Skeletal muscle cell (primary cell): ENCODE measurements at regions not wholly inside any gene's neighbourhood (a gene's known extent, or its start where the extent isn't known, plus 50 kb on each side); places are given as distances from the start of the nearest gene placed in this dataset.
A peak's percentile ranks its signal among the peaks of the same experiment; 100 is the strongest.

Source experiments
- DNase-seq: peaks from one replicate; pipeline ENCODE4 v3.0.0-alpha.2; 2010; ENCODE audit warnings: low read depth
- H3K4me3 ChIP-seq: 2 replicates; pipeline ENCODE4 v1.5.1; 2011; ENCODE audit warnings: low read depth, mild to moderate bottlenecking, control low read depth, low read length, moderate library complexity

GRCh38 chr1:36723813-36724212 is 241.1 kb upstream of the CSF3R start:
- H3K4me3 ChIP-seq = no peak overlapping the region
- DNase-seq = no peak

DNA sequence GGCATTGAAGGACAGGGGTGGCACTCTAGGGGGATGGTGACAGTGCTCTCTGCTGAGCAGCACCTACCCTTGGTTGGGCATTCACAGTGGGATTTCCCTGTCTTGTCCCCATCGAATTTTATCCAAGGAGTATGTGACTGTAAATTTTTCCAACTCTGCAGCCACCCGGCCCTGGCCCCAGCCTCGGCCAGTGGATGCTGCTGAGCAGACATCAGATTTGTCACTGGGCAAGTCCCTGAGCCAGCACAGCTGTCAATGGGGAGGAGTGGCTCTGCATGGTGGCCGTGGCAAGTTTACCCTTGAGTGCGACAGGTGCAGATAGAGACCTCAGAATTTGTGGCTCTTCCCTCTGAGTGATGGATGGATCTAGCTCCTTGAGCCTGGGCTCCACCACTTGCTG is 240.2 kb upstream of the CSF3R start:
- no peak for DNase-seq
- no peak overlapping the region for H3K4me3 ChIP-seq

GRCh38 chr1:36721261-36721660 is 238.5 kb upstream of the CSF3R start:
- H3K4me3 ChIP-seq = no peak overlapping the region
- DNase-seq = no peak

GRCh38 chr1:36717431-36717830 is 234.7 kb upstream of the CSF3R start:
- DNase-seq = no peak

GRCh38 chr1:36715797-36716196 is 233.1 kb upstream of the CSF3R start:
- DNase-seq = no peak
- H3K4me3 ChIP-seq = no peak overlapping the region

More at GRCh38 chr1:36717431-36717830, 234.7 kb upstream of the CSF3R start:
- H3K4me3 ChIP-seq = no peak overlapping the region

DNA sequence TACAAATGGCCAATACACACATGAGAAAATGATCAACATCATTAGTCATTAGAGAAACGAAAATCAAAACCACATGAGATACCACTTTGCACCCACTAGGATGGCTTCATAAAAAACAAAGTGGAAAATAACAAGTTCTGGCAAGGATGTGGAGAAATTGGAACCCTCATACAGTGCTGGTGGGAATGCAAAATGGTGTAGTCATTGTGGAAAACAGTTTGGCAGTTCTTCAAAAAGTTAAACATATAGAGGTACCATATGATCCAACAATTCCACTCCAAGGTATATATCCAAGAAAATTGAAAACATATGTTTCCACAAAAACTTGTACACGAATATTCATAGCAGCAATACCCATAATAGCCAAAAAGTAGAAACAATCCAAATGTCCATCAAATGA is 231.6 kb upstream of the CSF3R start:
- no peak overlapping the region for H3K4me3 ChIP-seq
- DNase-seq = no peak

DNA sequence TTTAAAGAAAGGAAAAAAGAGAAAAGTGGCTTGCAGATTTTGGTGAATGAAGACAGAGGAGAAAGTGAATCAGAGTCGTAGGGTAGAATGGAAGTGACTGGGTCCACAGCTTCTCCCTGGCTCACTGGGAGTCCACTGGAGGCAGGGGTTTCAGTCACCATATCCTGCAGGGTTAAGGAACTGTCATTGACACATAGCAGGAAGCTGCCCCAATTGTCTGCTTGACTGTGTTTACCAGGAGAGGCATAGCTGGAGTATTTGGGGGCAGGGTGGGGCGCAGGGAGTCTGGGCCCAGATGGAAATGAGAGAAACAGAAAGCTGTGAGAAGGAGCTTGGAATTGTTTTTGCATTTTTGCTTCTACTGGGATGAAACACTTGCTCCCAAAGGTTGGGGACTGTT is 228.8 kb upstream of the CSF3R start:
- H3K4me3 ChIP-seq = no peak overlapping the region
- DNase-seq = no peak

GRCh38 chr1:36710951-36711350 is 228.2 kb upstream of the CSF3R start:
- no peak overlapping the region for H3K4me3 ChIP-seq
- DNase-seq = no peak

DNA sequence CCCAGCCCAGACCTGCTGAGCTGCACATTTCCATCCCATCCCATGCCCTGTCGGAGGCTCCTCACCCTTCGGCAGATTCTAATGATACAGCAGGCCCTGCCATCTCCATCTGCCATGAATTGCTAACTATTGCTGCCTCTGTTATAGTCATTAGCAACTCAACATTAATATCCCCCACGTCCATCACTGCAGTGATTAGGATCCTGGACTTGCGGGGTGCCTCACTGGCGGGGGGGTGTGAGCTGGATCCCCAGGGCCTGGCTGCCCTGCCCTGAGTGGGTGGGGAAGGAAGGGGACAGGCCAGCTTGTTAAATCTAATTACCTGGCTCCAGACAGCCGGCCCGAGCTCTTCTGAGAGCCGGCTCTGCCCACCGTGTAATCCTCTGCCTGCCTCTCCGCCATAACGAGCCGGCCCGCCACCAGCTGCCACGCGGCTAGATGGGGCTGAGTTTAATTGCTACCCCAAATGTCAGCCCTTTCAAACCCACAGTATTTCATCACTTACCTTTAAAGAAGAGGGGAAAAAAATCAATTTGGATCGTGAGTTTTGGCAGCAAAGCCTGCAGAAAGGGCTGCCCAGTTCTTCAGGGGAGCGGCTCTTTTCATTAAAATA is 227.3 kb upstream of the CSF3R start:
- no peak overlapping the region for H3K4me3 ChIP-seq
- DNase-seq = no peak

DNA sequence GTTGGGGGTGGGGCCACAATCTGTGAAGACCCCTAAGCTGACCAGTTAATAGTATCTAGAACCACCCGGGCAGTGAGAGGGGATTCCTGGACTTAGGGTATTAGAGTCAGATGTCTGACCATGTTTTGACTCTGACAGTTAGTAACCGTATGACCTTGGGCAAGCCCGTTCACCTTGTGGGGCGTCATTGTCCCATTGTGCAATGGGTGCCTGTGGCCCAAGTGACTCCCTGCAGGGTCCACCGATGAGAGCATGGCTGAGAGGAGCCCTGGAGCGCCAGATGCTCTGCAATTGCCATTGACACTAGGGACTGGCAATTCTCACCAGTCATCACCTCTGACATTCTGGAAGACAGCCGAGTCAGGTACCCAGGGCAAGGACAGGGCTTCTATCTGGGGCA is 225.9 kb upstream of the CSF3R start:
- H3K4me3 ChIP-seq = no peak overlapping the region
- no peak for DNase-seq

- no peak overlapping the region for H3K4me3 ChIP-seq
- no peak for DNase-seq
Measured at GRCh38 chr1:36707221-36707620, 224.5 kb upstream of the CSF3R start.

- DNase-seq = no peak
Measured at GRCh38 chr1:36706416-36706815, 223.7 kb upstream of the CSF3R start.

GRCh38 chr1:36705629-36706028 is 222.9 kb upstream of the CSF3R start:
- no peak for DNase-seq
- H3K4me3 ChIP-seq = no peak overlapping the region

More at GRCh38 chr1:36706416-36706815, 223.7 kb upstream of the CSF3R start:
- no peak overlapping the region for H3K4me3 ChIP-seq

DNA sequence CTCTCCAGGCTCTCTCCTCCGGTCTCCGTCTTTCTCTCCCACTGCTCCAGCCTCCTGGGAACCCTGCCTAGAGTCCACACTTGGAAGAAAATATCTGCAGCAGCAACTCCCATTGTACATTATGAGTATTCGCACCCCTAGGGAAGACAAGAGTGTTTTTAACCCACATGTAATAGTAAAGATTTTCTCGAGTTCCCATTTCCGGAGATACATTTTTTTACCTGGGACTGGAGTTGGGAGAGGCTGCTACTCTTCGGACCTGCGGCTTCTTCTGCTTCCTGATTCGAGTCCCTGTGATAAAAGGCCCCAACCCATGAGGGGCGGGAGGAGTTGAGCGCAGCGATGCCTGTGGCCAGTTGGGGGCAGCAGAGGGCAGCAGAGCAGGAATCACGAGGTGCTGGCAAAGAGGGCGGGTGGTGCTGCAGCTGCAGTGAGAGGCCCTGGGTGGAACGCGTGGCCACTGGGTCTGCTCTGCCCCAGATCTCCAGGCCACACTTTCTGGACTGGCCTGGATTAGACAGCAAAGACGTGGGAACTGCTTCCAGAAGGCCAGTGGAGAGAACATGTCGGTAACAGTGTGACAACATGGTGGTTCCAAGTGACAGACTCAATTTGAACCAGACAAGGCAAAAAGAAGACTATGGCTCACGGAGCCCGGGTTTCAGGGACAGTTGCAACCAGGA is 221.0 kb upstream of the CSF3R start:
- peak; percentile 10 for DNase-seq
- no peak overlapping the region for H3K4me3 ChIP-seq

- no peak for DNase-seq
- H3K4me3 ChIP-seq = no peak overlapping the region
Measured at GRCh38 chr1:36702963-36703362, 220.2 kb upstream of the CSF3R start.

GRCh38 chr1:36699113-36699911 is 216.6 kb upstream of the CSF3R start:
- no peak overlapping the region for H3K4me3 ChIP-seq
- no peak for DNase-seq

DNA sequence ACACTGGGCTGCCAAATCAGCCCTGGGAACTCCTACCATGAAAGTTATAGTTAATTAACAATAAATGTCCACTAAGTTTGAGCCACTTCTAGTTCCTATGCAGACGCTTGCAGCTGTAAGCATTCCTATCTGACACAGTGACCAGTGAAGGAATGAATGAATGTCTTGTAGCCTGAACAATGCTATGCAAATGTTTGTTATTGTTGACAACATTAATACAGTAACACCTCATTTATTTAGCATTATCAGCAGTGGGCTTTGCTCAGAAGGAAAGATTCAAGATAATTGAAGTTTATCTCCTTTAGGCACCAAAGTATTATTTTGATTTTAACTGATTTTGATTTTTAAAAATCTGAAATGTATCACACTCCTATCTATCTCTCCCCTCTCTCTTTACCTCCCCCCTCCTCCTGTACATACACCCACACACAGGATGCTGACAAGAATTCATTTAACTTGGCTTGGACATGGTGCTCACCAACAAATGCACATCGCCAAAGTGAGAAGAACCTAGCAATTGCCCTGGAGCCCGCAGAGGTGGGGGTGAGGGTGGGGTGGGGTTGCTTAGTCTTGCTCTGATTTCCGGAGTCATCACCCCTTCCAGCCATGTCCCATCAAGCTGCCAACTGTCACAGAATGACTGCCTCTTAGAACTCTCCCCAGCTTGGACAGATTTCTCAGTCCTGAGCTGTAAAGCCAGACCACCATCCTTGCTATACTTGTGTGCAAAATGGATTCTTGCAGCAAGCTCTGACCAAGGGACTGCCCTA is 215.3 kb upstream of the CSF3R start:
- no peak overlapping the region for H3K4me3 ChIP-seq
- DNase-seq = no peak

- no peak overlapping the region for H3K4me3 ChIP-seq
- DNase-seq = no peak
Measured at GRCh38 chr1:36696261-36696940, 213.7 kb upstream of the CSF3R start.

- DNase-seq = no peak
- H3K4me3 ChIP-seq = no peak overlapping the region
Measured at GRCh38 chr1:36693603-36694002, 210.9 kb upstream of the CSF3R start.
